ENCODE measurements at regions not wholly inside any gene's neighbourhood (a gene's known extent, or its start where the extent isn't known, plus 50 kb on each side); places are given as distances from the start of the nearest gene placed in this dataset.

- DNase-seq (ENCODE audit: low read depth in 2 of 2): no peak
Measured at GRCh38 chr18:4639628-4640310, 184.7 kb upstream of the DLGAP1 start.

GRCh38 chr18:4638680-4639079, 183.6 kb upstream of the DLGAP1 start:
- DNase-seq (ENCODE audit: low read depth in 2 of 2): no peak

DNA sequence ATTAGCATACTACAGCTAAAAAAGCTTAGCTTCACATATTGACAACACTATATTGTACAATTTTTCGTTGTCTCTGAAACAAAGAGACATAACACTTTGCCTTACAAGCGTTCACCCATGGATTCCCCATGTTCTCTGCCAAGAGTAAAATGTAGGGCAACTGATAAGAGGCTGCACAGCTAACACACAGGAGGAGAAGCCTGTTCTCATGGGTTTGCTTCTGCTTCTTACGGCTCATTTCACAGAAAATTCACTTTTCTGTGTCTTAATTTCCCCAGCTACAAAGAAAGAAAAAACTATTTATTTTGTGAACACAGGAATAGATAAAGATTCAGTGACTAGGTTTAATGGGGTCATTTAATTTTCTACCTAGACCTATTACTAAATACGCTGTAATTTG, 182.8 kb upstream of the DLGAP1 start:
- no peak for DNase-seq (ENCODE audit: low read depth in 2 of 2)

DNA sequence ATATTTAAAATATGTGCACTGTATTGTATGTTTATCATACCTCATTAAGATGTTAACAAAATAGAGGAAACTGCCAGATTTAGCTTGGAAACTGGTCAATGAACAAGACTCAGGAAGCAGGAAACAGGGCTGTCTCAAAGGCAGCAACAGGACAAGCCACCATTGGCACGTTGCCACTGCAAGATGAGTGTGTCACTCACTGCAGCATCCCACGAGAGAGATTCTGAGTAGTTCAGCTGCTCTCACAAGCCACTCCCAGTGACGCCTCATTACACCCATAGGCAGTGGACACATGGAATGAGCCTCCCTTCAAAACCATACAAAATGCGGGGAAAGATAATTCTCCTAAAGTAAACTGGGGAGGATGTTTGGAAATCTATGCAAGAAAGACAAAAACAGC, 181.9 kb upstream of the DLGAP1 start:
- DNase-seq (ENCODE audit: low read depth in 2 of 2): no peak

DNA sequence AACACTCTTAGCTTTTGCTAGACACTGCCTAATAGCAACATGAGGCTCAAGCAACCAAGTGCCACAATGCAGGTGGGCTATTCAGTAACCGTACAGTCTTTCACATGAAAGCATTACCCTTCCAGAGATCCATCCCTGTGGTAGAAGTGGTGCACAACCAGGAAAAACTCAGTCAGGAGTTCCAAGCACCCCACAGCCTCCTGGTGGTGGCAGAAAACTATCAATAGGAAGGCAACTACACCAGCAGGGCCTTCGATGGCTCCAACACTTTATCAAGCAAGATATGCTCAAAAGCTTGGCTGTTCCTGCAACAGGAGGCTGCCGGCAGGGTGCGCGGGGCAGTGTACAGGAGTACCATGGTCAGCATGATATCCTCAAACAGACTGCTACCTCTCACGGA, 176.1 kb upstream of the DLGAP1 start:
- DNase-seq (ENCODE audit: low read depth in 2 of 2): no peak

DNA sequence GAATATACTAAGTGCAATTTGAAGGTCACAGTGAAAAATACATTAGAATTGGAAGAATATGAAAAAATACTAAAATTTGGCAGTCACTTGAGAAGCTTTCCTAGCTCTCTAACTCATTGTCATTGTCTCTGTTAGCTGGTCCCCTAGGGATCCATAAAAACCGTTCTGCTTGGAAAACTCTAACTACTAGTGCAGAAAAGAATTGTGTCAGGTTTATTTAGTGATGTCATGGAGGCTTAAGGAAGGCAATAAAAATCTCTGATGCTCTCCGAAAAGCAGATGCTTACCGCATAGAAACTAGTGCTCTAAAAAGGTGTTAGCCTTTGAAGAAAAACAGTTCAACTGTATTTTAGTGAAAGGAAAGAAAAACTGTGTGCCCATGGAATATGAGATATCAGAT, 150.1 kb upstream of the DLGAP1 start:
- no peak for DNase-seq (ENCODE audit: low read depth in 2 of 2)

DNA sequence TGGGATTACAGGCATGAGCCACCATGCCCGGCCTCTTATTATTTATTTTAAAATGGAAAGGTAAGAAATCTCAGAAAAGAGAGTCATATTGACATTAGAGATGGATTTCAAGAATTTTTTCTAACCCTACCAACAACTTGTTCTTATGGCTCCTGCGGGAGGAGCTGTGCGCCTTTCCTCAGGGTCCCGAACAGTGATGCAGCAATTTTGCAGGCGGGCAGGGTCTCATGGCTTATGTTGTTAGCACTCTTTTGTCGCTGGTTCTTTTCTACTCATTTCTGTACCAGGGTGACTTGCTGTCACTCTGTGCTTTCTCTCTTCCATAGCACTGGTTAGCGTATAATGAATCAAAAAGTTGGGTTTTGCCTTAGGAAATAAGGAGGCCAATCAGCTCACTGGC, 148.8 kb upstream of the DLGAP1 start:
- no peak for DNase-seq (ENCODE audit: low read depth in 2 of 2)

- DNase-seq (ENCODE audit: low read depth in 2 of 2): no peak
Measured at GRCh38 chr18:4599312-4599711, 144.2 kb upstream of the DLGAP1 start.

DNA sequence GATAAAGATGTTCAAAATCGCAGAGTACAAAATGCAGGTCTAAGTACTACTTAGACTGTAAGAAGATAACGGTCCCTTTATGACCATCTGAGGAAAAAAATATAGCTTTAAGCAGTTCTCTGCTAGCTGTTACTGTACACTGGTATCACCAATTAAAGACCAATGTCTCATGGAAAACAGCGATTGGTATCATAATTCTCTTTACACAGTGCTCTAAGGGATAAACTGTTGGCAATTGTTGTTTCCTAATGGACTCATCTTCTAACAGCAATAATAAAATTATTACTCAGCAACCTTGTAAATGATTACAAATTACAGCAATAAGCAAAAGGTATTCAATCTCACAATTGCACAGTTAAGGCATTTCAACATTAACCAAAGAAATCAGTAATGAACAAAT, 142.2 kb upstream of the DLGAP1 start:
- DNase-seq (ENCODE audit: low read depth in 2 of 2): no peak

DNA sequence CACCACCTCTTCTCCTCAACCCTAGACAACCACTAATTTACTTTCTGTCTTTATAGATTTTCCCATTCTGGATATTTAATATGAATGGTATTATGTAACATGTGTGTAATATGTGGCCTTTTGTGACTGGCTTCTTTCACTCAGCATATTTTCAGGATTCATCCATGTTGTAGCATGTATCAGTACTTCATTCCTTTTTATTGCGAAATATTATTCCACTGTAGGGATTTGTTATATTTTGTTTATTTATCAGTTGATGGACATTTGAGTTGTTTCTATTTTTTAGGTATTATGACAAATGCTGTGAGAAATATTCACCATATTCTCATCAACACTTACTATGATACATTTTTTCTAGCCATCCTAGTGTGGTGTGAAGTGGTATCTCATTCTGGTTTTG, 138.8 kb upstream of the DLGAP1 start:
- no peak for DNase-seq (ENCODE audit: low read depth in 2 of 2)

- no peak for DNase-seq (ENCODE audit: low read depth in 2 of 2)
Measured at GRCh38 chr18:4593459-4593858, 138.4 kb upstream of the DLGAP1 start.

- no peak for DNase-seq (ENCODE audit: low read depth in 2 of 2)
Measured at GRCh38 chr18:4589056-4589800, 134.1 kb upstream of the DLGAP1 start.

GRCh38 chr18:4587204-4587603, 132.1 kb upstream of the DLGAP1 start:
- DNase-seq (ENCODE audit: low read depth in 2 of 2): no peak

GRCh38 chr18:4586731-4587130, 131.6 kb upstream of the DLGAP1 start:
- no peak for DNase-seq (ENCODE audit: low read depth in 2 of 2)

- DNase-seq (ENCODE audit: low read depth in 2 of 2): no peak
Measured at GRCh38 chr18:4582431-4583335, 127.6 kb upstream of the DLGAP1 start.

DNA sequence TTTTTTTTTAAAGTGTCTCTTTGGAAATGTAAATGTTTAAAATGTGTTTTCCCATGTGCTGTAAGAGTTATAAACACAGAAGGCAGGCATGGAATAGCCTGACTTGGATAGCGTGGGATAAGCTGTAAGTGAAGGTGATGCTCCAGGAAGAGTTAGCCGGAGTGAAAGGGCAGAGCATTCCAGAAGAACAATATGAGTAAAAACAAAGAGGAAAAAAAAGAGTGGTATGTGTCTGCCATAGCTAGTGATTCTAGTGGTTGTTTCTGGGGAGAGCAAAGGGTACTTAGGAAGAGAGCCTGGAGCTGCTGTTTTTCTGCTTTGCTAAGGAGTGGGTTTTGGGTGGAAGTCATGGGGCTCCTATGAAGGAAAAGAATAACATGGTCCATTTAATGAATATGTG, 126.9 kb upstream of the DLGAP1 start:
- DNase-seq (ENCODE audit: low read depth in 2 of 2): no peak

- DNase-seq (ENCODE audit: low read depth in 2 of 2): no peak
Measured at GRCh38 chr18:4578449-4578848, 123.3 kb upstream of the DLGAP1 start.

- DNase-seq (ENCODE audit: low read depth in 2 of 2): no peak
Measured at GRCh38 chr18:4573735-4574134, 118.6 kb upstream of the DLGAP1 start.

DNA sequence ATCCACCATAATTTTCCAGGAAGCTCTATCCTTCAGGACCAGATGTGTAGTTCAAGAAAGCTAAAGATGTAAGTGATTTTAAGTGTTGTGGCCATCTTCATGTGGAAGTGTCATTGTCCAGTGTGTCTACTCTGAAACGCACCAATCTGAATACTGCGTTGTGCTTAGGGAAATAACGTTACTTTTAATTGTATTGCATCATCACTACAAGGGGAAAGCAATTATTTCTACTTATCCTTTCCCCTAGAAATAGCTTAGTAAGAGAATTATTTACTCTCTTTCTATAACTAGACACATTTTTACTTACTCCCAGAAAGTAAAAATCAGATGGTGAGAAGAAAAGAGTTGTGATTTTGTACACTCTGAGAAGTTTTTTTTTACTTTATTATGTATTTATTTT, 102.4 kb upstream of the DLGAP1 start:
- DNase-seq (ENCODE audit: low read depth in 2 of 2): no peak

DNA sequence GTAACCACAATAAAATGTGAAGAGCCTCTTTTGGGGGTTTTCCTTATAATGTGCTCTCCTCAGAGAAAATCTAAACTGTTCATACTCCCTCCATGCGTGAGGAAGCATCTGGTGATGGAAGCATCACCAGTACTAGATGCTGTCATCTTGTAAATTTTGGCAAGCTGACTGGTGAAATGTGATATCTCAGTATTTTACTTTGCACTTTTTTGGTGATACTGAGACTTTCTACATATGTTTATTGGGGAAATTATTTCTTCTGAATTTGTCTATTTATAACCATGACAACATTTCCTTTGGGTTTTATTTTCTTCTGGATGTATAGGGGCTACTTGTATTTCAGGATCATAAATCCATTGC, 95.9 kb upstream of the DLGAP1 start:
- no peak for DNase-seq (ENCODE audit: low read depth in 2 of 2)

GRCh38 chr18:4549164-4549872, 94.2 kb upstream of the DLGAP1 start:
- no peak for DNase-seq (ENCODE audit: low read depth in 2 of 2)

- no peak for DNase-seq (ENCODE audit: low read depth in 2 of 2)
Measured at GRCh38 chr18:4547126-4547525, 92.0 kb upstream of the DLGAP1 start.

Measured in stimulated activated CD8-positive, alpha-beta memory T cell treated with anti-CD3 and anti-CD28 coated beads, Interleukin-7, amount 100 ng/mL, for 4 hours (primary cell).